Fibroblast of mammary gland (primary cell): ENCODE measurements at regions not wholly inside any gene's neighbourhood (a gene's known extent, or its start where the extent isn't known, plus 50 kb on each side); places are given as distances from the start of the nearest gene placed in this dataset.

ENCODE experiments used
- DNase-seq: peaks from one replicate; pipeline ENCODE4 v3.0.0-alpha.2; 2010; ENCODE audit warnings: low read depth
- H3K4me3 ChIP-seq: 2 replicates; pipeline ENCODE4 v1.5.1; 2011; ENCODE audit warnings: low read depth, mild to moderate bottlenecking, low read length, moderate library complexity; ENCODE audit not compliant: control insufficient read depth
- TF ChIP-seq, protein P1 (sequence below): conservative IDR thresholded peaks from 2 replicates; pipeline ENCODE4 v1.5.1; 2011; ENCODE audit warnings: low read depth, low read length, inconsistent platforms; ENCODE audit not compliant: control insufficient read depth, insufficient read depth

DNA sequence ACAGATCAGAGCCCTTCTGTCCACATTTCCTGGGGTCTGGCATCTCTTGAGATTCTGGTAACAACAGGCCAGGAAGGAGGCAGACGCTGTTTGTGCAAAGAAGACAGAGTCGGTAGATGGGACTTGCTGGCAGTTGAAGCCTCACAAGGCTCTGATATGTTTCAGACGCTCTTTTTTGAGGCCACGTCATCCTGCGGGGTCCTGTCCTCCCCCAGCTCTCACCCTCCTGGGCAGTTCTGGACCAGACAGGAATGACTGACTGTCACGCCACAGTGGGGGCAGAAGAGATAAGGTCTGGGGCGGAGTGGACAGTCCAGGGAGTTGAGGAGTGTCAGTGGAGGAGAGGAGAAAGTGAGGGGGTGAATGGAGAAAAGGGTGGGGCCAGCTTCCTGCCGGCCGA lies 87.1 kb upstream of the SULF2 start:
- TF ChIP-seq, protein P1, sequence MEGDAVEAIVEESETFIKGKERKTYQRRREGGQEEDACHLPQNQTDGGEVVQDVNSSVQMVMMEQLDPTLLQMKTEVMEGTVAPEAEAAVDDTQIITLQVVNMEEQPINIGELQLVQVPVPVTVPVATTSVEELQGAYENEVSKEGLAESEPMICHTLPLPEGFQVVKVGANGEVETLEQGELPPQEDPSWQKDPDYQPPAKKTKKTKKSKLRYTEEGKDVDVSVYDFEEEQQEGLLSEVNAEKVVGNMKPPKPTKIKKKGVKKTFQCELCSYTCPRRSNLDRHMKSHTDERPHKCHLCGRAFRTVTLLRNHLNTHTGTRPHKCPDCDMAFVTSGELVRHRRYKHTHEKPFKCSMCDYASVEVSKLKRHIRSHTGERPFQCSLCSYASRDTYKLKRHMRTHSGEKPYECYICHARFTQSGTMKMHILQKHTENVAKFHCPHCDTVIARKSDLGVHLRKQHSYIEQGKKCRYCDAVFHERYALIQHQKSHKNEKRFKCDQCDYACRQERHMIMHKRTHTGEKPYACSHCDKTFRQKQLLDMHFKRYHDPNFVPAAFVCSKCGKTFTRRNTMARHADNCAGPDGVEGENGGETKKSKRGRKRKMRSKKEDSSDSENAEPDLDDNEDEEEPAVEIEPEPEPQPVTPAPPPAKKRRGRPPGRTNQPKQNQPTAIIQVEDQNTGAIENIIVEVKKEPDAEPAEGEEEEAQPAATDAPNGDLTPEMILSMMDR, result no peak
- DNase-seq, result no peak
- no peak overlapping the region for H3K4me3 ChIP-seq

DNA sequence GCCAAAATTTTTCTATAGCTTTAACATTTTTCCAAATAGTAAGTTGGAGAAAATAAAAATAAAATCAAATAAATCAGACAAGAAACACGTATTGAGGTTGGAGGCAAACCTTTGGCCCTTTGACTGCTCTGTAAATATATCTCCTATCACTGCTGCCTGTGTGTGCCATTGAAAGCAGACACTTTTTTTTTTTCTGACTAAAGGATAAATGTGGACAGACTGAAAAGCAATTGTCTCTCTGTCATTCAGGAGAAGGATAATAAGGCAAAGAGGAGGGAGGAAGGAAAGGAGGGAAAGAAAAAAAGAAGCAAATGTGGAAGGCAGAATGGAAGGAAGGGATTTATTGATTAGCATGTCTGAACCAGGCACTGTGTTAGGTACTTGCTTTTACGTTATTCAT lies 85.2 kb upstream of the SULF2 start:
- no peak for DNase-seq
- TF ChIP-seq, protein P1, result no peak
- H3K4me3 ChIP-seq, result no peak overlapping the region

DNA sequence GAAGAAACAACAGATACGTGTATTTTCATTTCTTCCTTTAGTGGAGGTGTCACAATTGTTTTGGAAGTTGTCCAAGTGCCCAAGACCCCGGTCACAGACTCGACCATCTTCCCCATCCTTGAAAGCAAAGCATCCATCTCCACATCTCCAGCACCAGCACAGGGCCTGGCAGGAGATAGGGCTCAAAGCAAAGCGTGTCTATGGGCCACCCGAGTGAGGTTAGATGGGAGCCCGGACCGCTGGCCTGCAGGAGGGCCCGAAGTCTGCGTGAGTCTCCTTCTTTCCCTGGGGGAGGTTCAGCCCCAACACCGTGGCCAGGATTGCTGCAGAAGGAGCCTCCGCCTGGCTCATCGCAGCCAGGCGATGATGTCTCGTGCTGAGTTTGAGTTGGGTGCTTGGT lies 83.5 kb upstream of the SULF2 start:
- H3K4me3 ChIP-seq, result no peak overlapping the region
- no peak for DNase-seq
- TF ChIP-seq, protein P1, result no peak

DNA sequence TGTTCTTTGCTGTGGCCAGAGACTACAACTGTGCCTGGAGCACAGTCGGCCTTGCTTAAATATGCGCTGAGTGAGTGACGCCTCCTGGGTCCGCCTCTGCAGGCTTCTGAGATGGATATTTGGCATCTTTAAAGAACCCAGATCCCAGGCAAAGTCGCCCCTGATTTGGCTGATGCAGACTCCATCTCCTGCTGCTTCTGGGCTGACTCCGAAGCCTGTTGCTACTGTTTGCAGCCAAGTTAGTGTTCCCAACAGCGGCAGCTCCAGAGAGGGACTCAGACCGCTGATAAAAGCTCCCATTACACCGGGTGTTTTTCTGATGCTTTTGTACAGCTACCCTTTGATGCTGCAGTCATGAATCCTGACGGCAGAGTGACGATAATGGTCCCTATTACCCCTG lies 83.0 kb upstream of the SULF2 start:
- H3K4me3 ChIP-seq, result no peak overlapping the region
- TF ChIP-seq, protein P1, result no peak
- DNase-seq, result no peak

DNA sequence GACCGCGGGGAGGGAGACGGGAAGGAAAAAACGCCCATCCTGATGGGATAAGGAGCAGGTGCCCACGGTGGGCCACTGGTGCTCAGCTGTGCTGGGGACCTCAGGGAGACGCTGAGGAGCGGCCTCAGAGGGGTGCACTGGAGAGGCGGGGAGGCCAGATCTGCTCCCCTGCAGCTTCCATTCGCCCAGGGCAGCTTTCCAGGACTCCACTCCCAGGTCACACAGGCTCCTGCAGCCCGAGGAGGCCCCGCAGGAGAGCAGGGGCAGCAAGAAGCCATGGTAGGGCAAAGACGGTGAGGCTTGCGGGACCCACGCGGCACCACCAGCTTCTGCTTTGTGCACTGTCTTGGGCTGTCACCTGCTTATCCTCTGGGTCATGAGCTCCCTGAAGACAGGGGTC lies 82.5 kb upstream of the SULF2 start:
- TF ChIP-seq, protein P1, result no peak
- no peak for DNase-seq
- H3K4me3 ChIP-seq, result no peak overlapping the region

DNA sequence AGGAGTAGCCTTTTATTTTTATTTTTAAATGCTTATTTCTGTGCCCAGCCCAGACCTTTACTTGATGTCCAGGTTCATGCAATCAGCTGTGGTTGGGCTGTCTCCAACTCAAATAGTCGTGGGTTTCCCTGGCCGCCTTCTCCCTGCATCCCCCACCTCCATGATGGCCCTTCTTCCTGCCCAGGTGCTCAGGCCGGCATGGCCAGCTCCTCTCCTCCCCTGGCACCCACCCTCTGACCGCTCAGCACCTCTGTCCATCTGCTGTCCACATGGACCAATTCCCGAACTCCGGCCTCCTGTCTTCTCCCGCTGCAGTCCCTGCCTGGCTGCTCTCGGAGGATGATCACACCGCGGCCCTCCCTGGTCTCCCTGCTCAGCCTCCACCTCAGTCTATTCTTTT lies 81.2 kb upstream of the SULF2 start:
- H3K4me3 ChIP-seq, result no peak overlapping the region
- TF ChIP-seq, protein P1, result no peak
- no peak for DNase-seq

DNA sequence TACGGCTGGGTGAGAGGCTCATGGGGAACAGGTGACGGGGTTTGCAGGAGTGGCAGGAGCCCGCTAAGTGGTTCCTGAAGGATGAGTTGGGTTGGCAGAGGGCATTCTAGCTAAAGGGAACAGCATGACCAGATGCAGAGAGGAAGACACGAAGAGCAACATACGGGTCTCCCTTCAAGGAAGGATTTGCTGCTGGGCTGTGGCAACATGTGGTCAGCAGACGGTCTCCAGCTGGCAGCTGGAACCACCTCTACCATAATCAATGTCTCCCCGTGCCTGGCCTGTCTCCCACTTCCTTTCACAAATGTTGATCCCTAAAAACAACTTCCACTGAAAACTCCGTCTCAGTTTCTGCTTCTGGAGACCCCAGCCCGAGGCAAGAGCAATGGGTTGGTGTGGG lies 80.6 kb upstream of the SULF2 start:
- TF ChIP-seq, protein P1, result no peak
- DNase-seq, result no peak
- no peak overlapping the region for H3K4me3 ChIP-seq
